Parathyroid adenoma (tissue), 2 donors: ENCODE measurements at regions not wholly inside any gene's neighbourhood (a gene's known extent, or its start where the extent isn't known, plus 50 kb on each side); places are given as distances from the start of the nearest gene placed in this dataset.

Experiments
- H2AFZ ChIP-seq: fragments of 300-600 bp; sonication (generic); one replicate; pipeline ENCODE4 v1.7.0; 2017; ENCODE audit warnings: antibody characterized with exemption, mild to moderate bottlenecking
- H3K27ac ChIP-seq: fragments of 300-600 bp; sonication (generic); one replicate; pipeline ENCODE4 v1.7.0; 2017
- H3K27me3 ChIP-seq: fragments of 300-600 bp; sonication (generic); one replicate; pipeline ENCODE4 v1.7.0; 2017; ENCODE audit warnings: low read length; ENCODE audit not compliant: control insufficient read depth, insufficient read depth
- H3K36me3 ChIP-seq: fragments of 300-600 bp; sonication (generic); one replicate; pipeline ENCODE4 v1.7.0; 2017; ENCODE audit warnings: low read length; ENCODE audit not compliant: control insufficient read depth, insufficient read depth
- H3K4me1 ChIP-seq: fragments of 300-600 bp; sonication (generic); one replicate; pipeline ENCODE4 v1.7.0; 2017; ENCODE audit warnings: control low read depth
- H3K4me2 ChIP-seq: fragments of 300-600 bp; sonication (generic); one replicate; pipeline ENCODE4 v1.7.0; 2017; ENCODE audit warnings: low read length
- H3K4me3 ChIP-seq: fragments of 300-600 bp; sonication (generic); one replicate; pipeline ENCODE4 v1.7.0; 2017; ENCODE audit warnings: low read depth, low read length
- H3K79me2 ChIP-seq: fragments of 300-600 bp; sonication (generic); one replicate; pipeline ENCODE4 v1.7.0; 2017; ENCODE audit warnings: control low read depth
- H3K9ac ChIP-seq: fragments of 300-600 bp; sonication (generic); one replicate; pipeline ENCODE4 v1.7.0; 2017; ENCODE audit warnings: mild to moderate bottlenecking
- H3K9me3 ChIP-seq: fragments of 300-600 bp; sonication (generic); one replicate; pipeline ENCODE4 v1.7.0; 2017; ENCODE audit warnings: low read length; ENCODE audit not compliant: control insufficient read depth
- TF ChIP-seq, protein P1 (sequence below): fragments of 300-600 bp; sonication (generic); IDR thresholded peaks from one replicate; pipeline ENCODE4 v1.7.0; 2017; ENCODE audit warnings: antibody characterized with exemption, mild to moderate bottlenecking
- donor health status: primary hyperparathyroidism.

GRCh38 chr5:174412374-174412773, 312.0 kb upstream of the MSX2 start:
- TF ChIP-seq, protein P1, sequence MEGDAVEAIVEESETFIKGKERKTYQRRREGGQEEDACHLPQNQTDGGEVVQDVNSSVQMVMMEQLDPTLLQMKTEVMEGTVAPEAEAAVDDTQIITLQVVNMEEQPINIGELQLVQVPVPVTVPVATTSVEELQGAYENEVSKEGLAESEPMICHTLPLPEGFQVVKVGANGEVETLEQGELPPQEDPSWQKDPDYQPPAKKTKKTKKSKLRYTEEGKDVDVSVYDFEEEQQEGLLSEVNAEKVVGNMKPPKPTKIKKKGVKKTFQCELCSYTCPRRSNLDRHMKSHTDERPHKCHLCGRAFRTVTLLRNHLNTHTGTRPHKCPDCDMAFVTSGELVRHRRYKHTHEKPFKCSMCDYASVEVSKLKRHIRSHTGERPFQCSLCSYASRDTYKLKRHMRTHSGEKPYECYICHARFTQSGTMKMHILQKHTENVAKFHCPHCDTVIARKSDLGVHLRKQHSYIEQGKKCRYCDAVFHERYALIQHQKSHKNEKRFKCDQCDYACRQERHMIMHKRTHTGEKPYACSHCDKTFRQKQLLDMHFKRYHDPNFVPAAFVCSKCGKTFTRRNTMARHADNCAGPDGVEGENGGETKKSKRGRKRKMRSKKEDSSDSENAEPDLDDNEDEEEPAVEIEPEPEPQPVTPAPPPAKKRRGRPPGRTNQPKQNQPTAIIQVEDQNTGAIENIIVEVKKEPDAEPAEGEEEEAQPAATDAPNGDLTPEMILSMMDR: no peak
- no peak overlapping the region for H2AFZ ChIP-seq
- H3K4me1 ChIP-seq: no peaks in the 10 kb centered on the region
- no peaks in the 10 kb centered on the region for H3K9me3 ChIP-seq
- H3K4me2 ChIP-seq: no peak overlapping the region
- H3K79me2 ChIP-seq: no peaks in the 10 kb centered on the region
- no peaks in the 10 kb centered on the region for H3K36me3 ChIP-seq
- H3K4me3 ChIP-seq: no peak overlapping the region
- no peaks in the 10 kb centered on the region for H3K27me3 ChIP-seq
- H3K27ac ChIP-seq: no peak overlapping the region
- H3K9ac ChIP-seq: no peak overlapping the region

GRCh38 chr5:174412941-174413340, 311.4 kb upstream of the MSX2 start:
- no peak overlapping the region for H3K9ac ChIP-seq
- H2AFZ ChIP-seq: no peak overlapping the region
- no peaks in the 10 kb centered on the region for H3K79me2 ChIP-seq
- no peak overlapping the region for H3K4me2 ChIP-seq
- no peaks in the 10 kb centered on the region for H3K4me1 ChIP-seq
- H3K4me3 ChIP-seq: no peak overlapping the region
- H3K9me3 ChIP-seq: no peaks in the 10 kb centered on the region
- H3K27ac ChIP-seq: no peak overlapping the region
- H3K36me3 ChIP-seq: no peaks in the 10 kb centered on the region
- TF ChIP-seq, protein P1: no peak
- no peaks in the 10 kb centered on the region for H3K27me3 ChIP-seq

DNA sequence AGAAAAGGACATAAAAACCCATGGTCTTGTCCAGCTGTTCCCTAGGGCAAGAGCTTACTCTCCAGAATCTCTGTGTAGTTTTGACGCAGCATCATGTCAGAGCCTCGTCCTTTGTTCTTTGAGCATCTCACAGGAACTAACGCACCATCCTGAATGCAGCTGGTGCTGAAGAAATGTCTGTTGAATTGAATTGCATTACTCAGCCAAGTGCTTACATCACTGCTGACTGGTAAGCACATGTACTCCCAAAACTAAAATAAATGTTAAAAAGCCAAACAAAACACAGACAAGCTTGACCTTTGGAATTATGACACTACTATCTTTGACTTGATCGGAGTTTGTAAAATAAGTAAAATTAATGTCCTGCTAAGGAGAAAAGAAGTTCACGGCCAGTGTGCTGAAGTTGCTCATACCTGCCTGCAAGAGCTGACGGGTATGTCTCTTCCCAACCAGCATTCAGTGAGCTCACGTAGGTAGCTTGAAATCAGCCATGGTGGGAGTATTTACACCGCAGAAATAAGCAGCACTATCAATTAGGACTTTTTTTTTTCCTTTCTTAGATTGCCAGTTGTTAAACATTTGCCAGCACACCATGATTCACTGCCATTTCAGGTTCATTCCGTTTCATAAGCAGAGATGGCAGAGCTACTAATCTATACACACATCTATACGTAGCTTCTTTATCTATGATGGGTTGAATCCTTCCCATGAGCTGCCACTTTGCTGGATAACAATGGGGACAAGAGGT, 310.6 kb upstream of the MSX2 start:
- TF ChIP-seq, protein P1: no peak
- Histone ChIP-seq H3K4me3 (no peak overlapping the region), H2AFZ (no peak overlapping the region), H3K27me3 (no peaks in the 10 kb centered on the region), H3K79me2 (no peaks in the 10 kb centered on the region), H3K36me3 (no peaks in the 10 kb centered on the region), H3K4me2 (no peak overlapping the region), H3K9ac (no peak overlapping the region), H3K9me3 (no peaks in the 10 kb centered on the region), H3K4me1 (no peaks in the 10 kb centered on the region), H3K27ac (no peak overlapping the region)

DNA sequence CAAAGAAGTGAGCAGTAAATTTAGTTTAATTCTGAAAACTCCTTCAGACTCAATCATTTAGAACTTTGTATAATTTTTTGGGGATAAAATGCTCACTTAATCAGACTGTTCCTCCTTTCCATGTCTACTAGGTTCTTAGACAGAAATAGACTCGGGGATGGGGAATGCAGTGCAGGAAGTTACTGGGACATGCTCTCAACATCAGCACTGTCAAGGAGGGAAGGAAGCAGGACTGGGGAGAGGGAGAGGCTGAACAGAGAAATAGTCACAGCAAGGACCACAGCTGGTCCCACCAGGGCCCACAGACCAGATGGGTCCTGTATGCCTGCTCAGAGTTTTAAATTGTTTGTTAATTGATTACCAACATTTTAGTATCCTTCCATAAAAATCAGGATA, 310.1 kb upstream of the MSX2 start:
- no peak overlapping the region for H3K4me3 ChIP-seq
- H3K27me3 ChIP-seq: no peaks in the 10 kb centered on the region
- H3K9ac ChIP-seq: no peak overlapping the region
- H3K27ac ChIP-seq: no peak overlapping the region
- no peaks in the 10 kb centered on the region for H3K4me1 ChIP-seq
- no peak overlapping the region for H3K4me2 ChIP-seq
- H3K9me3 ChIP-seq: no peaks in the 10 kb centered on the region
- no peaks in the 10 kb centered on the region for H3K36me3 ChIP-seq
- TF ChIP-seq, protein P1: no peak
- H3K79me2 ChIP-seq: no peaks in the 10 kb centered on the region
- no peak overlapping the region for H2AFZ ChIP-seq
